Activated naive CD4-positive, alpha-beta T cell treated with anti-CD3 and anti-CD28 coated beads, Interleukin-2, amount 10 ng/mL, durations not matched to agents 7 days and 5 days (primary cell): ENCODE measurements at regions not wholly inside any gene's neighbourhood (a gene's known extent, or its start where the extent isn't known, plus 50 kb on each side); places are given as distances from the start of the nearest gene placed in this dataset.
A peak's percentile ranks its signal among the peaks of the same experiment; 100 is the strongest.

Source experiments
- CTCF ChIA-PET: fragments of 350-600 bp; sonication (Branson Sonifier 250); formaldehyde crosslinking; loops from one replicate; lab custom pipeline; 2021; ENCODE audit warnings: antibody characterized with exemption; lab: Charles Lee
- DNase-seq: peaks from one replicate; pipeline ENCODE4 v3.0.0-alpha.2; 2020
- H3K27ac Mint-ChIP-seq: one replicate; pipeline ENCODE4 v1.8.0; 2021; ENCODE audit warnings: mild to moderate bottlenecking, moderate library complexity, mixed read lengths
- H3K27me3 Mint-ChIP-seq: one replicate; pipeline ENCODE4 v1.8.0; 2021; ENCODE audit warnings: mild to moderate bottlenecking, mixed read lengths
- H3K36me3 Mint-ChIP-seq: one replicate; pipeline ENCODE4 v1.8.0; 2021; ENCODE audit warnings: mixed read lengths
- H3K4me1 Mint-ChIP-seq: one replicate; pipeline ENCODE4 v1.8.0; 2021; ENCODE audit warnings: mixed read lengths
- H3K4me3 Mint-ChIP-seq: one replicate; pipeline ENCODE4 v1.8.0; 2021; ENCODE audit warnings: mild to moderate bottlenecking, moderate library complexity, mixed read lengths
- H3K9me3 Mint-ChIP-seq: one replicate; pipeline ENCODE4 v1.8.0; 2021; ENCODE audit warnings: mixed read lengths

DNA sequence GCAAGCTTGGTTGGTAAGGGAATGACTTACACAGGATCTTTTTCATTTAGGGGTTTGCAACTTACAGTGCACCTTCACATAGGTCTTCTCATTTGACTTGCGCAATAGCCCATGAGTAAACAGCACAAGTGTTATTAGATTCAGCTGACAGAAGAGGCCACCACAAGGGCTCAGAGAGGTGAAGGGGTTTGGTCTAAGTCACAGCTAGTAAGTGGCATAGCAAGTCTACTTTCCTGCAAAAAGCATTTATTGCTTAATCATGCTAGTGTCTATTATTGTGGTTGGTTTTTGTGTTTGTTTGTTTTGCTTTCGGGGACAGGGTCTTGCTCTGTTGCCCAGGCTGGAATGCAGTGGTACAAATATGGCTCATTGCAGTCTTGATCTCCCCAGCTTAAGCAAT lies 83.3 kb downstream of the SPRY1 start:
- no peaks in the 10 kb centered on the region for H3K36me3 Mint-ChIP-seq
- no peaks in the 10 kb centered on the region for H3K9me3 Mint-ChIP-seq
- no peaks in the 10 kb centered on the region for H3K27me3 Mint-ChIP-seq
- H3K27ac Mint-ChIP-seq = no peak overlapping the region
- no peak for DNase-seq
- peaks cover 28% of the 10 kb centered on the region for H3K4me1 Mint-ChIP-seq
- CTCF ChIA-PET = interaction anchor here (1.0 to 1.6 kb wide), 3 partner anchors 81 to 85 kb away, joined by 4 read pairs; no protein-coding TSS in a partner anchor
- H3K4me3 Mint-ChIP-seq = no peak overlapping the region

GRCh38 chr4:123480706-123481418 lies 84.3 kb downstream of the SPRY1 start:
- Mint-ChIP-seq H3K4me3 (no peak overlapping the region), H3K27me3 (no peaks in the 10 kb centered on the region), H3K4me1 (peaks cover 28% of the 10 kb centered on the region), H3K36me3 (no peaks in the 10 kb centered on the region), H3K27ac (no peak overlapping the region), H3K9me3 (no peaks in the 10 kb centered on the region)
- DNase-seq = no peak
- CTCF ChIA-PET = interaction anchor here (0.6 to 1.6 kb wide), 4 partner anchors 82 to 256 kb away, joined by 3 to 4 read pairs (median 4); no protein-coding TSS in a partner anchor

DNA sequence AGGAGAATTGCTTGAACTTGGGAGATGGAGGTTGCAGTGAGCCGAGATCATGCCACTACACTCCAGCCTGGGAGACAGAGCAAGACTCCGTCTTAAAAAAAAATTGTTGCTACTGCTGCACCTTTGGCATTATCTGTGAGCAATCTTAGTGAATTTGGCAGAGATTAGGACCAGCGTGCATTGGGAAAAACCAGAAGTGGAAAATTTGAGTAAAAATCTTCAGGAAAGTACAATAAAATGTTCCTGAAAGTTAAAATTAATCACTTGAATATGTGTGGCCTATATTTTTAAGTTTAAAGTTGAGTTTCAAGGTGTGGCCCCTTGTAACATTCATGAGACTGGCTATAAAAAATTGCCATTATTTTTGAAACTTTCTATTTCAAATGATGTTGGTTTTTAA lies 85.1 kb downstream of the SPRY1 start:
- Mint-ChIP-seq H3K36me3 (no peaks in the 10 kb centered on the region), H3K9me3 (no peaks in the 10 kb centered on the region), H3K4me3 (no peak overlapping the region), H3K4me1 (peaks cover 28% of the 10 kb centered on the region), H3K27me3 (no peaks in the 10 kb centered on the region), H3K27ac (no peak overlapping the region)
- DNase-seq = no peak
- CTCF ChIA-PET = interaction anchor here (0.6 kb wide), 1 partner anchor 255 kb away, joined by 3 read pairs; no protein-coding TSS in a partner anchor

- CTCF ChIA-PET = no interaction called here
- H3K36me3 Mint-ChIP-seq = no peaks in the 10 kb centered on the region
- peaks cover 4% of the 10 kb centered on the region for H3K4me1 Mint-ChIP-seq
- H3K27me3 Mint-ChIP-seq = no peaks in the 10 kb centered on the region
- H3K9me3 Mint-ChIP-seq = no peaks in the 10 kb centered on the region
- DNase-seq = no peak
- no peak overlapping the region for H3K4me3 Mint-ChIP-seq
- no peak overlapping the region for H3K27ac Mint-ChIP-seq
Observed at GRCh38 chr4:123484291-123484926, 87.8 kb downstream of the SPRY1 start.

GRCh38 chr4:123485601-123486000 lies 89.0 kb downstream of the SPRY1 start:
- Mint-ChIP-seq H3K4me1 (no peaks in the 10 kb centered on the region), H3K36me3 (no peaks in the 10 kb centered on the region), H3K9me3 (no peaks in the 10 kb centered on the region), H3K27me3 (no peaks in the 10 kb centered on the region), H3K27ac (no peak overlapping the region), H3K4me3 (no peak overlapping the region)
- DNase-seq = no peak
- CTCF ChIA-PET = no interaction called here

DNA sequence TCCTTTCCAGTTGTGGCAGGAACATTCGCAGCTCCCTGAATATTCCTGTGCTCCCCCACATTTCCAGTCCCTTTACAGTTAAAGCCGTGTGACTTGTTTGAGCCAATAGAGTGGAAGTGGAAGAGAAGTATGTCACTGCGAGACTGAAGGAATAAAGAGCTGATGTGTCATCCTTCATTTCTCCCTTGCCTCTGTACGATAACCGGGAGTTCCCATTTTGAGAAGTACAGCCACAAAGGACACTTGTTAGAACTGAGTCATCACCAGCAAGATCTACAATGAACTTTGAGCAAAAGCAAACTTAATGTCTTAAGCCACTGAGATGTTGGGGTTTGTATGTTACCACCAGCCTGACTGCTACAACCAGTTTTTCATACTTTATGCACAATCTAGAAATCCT lies 92.3 kb downstream of the SPRY1 start:
- Mint-ChIP-seq H3K36me3 (no peaks in the 10 kb centered on the region), H3K27me3 (peaks cover 5% of the 10 kb centered on the region), H3K27ac (no peak overlapping the region), H3K9me3 (no peaks in the 10 kb centered on the region), H3K4me1 (no peaks in the 10 kb centered on the region), H3K4me3 (no peak overlapping the region)
- DNase-seq = no peak
- CTCF ChIA-PET = interaction anchor here (1.2 to 1.3 kb wide), 2 partner anchors 89 to 171 kb away, joined by 3 to 4 read pairs; no protein-coding TSS in a partner anchor

- no peak overlapping the region for H3K27ac Mint-ChIP-seq
- H3K27me3 Mint-ChIP-seq = peaks cover 21% of the 10 kb centered on the region
- no peaks in the 10 kb centered on the region for H3K9me3 Mint-ChIP-seq
- no peaks in the 10 kb centered on the region for H3K4me1 Mint-ChIP-seq
- no peaks in the 10 kb centered on the region for H3K36me3 Mint-ChIP-seq
- H3K4me3 Mint-ChIP-seq = no peak overlapping the region
- DNase-seq = no peak
- CTCF ChIA-PET = no interaction called here
Observed at GRCh38 chr4:123495530-123495929, 98.9 kb downstream of the SPRY1 start.

- no peaks in the 10 kb centered on the region for H3K9me3 Mint-ChIP-seq
- peaks cover 25% of the 10 kb centered on the region for H3K27me3 Mint-ChIP-seq
- no peak for DNase-seq
- no peak overlapping the region for H3K27ac Mint-ChIP-seq
- H3K36me3 Mint-ChIP-seq = no peaks in the 10 kb centered on the region
- no peaks in the 10 kb centered on the region for H3K4me1 Mint-ChIP-seq
- H3K4me3 Mint-ChIP-seq = no peak overlapping the region
- CTCF ChIA-PET = no interaction called here
Observed at GRCh38 chr4:123496421-123496820, 99.8 kb downstream of the SPRY1 start.

DNA sequence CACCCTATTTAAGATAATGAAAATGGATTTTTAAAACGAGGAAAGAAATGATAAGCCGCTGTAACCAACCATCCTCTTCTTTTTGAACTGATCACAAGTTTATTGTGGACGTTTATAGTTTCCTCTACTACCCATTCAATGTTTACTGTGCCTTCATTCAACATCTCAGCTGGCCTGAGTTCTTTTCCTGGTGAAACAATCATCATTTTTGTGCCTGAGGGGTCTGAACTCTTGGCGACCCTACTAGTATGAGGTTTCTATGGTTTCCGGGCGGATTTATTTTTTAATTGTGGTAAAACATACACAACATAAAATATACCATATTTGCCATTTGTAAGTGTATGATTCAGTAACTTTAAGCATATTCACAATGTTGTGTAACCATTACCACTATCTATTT lies 100.7 kb downstream of the SPRY1 start:
- CTCF ChIA-PET = no interaction called here
- H3K36me3 Mint-ChIP-seq = no peaks in the 10 kb centered on the region
- H3K27me3 Mint-ChIP-seq = peaks cover 25% of the 10 kb centered on the region

DNA sequence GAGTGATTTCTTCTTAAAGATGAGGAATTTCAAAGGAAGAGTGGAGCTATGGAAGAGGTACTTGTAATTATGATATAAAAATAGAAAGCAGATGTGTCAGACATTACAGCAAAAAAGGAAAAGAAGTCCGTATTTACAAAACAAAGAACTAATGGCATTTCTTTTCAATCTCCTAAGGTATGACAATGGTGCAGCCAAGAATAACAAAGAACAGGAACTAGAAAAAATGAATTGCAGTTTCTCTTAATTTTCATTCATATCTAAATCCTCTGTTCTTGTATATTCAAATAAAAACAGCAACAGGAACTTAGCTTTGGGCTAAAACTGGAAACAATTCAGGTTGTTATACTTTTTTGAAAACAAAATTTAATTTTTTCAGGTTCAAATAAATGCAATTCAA lies 105.1 kb downstream of the SPRY1 start:
- no peaks in the 10 kb centered on the region for H3K36me3 Mint-ChIP-seq
- H3K4me1 Mint-ChIP-seq = peaks cover 8% of the 10 kb centered on the region
- peaks cover 35% of the 10 kb centered on the region for H3K27me3 Mint-ChIP-seq
- DNase-seq = no peak
- no peak overlapping the region for H3K27ac Mint-ChIP-seq
- no peaks in the 10 kb centered on the region for H3K9me3 Mint-ChIP-seq
- CTCF ChIA-PET = no interaction called here
- H3K4me3 Mint-ChIP-seq = no peak overlapping the region

More for the DNA sequence above, 100.7 kb downstream of the SPRY1 start:
- DNase-seq = no peak
- Mint-ChIP-seq H3K4me1 (no peaks in the 10 kb centered on the region), H3K9me3 (no peaks in the 10 kb centered on the region), H3K4me3 (no peak overlapping the region), H3K27ac (no peak overlapping the region)

GRCh38 chr4:123503698-123504363 lies 107.2 kb downstream of the SPRY1 start:
- Mint-ChIP-seq H3K9me3 (no peaks in the 10 kb centered on the region), H3K36me3 (no peaks in the 10 kb centered on the region), H3K4me1 (peaks cover 8% of the 10 kb centered on the region), H3K4me3 (no peak overlapping the region), H3K27ac (no peak overlapping the region), H3K27me3 (peaks cover 44% of the 10 kb centered on the region)
- CTCF ChIA-PET = no interaction called here
- DNase-seq = no peak

GRCh38 chr4:123505095-123506010 lies 108.8 kb downstream of the SPRY1 start:
- CTCF ChIA-PET = no interaction called here
- Mint-ChIP-seq H3K4me1 (peaks cover 8% of the 10 kb centered on the region), H3K36me3 (no peaks in the 10 kb centered on the region), H3K9me3 (no peaks in the 10 kb centered on the region), H3K27me3 (peaks cover 44% of the 10 kb centered on the region), H3K4me3 (peak overlapping the region; percentile 69), H3K27ac (no peak overlapping the region)
- DNase-seq = peak; percentile 29

DNA sequence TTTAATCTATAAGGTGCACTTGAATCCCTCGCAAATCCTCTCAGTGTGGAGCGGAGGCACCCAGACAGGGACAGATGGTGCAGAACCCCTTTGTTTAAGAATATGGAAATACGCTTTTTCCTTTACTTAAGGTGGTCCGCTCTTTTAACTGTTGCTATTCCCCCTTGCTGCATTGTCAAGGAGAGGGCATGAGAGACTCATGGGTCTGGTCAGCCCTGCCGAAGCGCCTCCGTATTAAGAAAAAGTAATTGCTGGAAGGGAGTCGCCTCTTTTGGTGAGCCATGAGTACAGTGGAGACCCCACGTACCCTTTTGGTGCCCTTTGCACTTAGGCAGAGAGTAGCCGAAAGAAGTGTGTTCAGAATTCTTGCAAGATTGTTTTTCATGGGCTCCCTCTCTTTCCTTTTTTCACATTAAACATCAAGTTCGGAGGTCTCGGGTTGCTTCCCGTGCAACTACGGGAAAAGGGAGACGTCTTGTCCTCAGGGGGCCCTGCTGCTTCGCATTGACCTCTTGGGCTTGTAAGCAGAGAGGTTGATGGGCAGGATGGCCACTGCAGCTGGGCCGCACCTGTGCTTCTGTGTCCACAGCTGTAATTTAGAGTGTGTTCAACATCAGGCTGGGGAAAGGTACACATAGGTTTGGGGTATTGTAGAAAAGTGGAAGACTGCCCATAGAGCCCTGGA lies 109.6 kb downstream of the SPRY1 start:
- peak overlapping the region; percentile 69 for H3K4me3 Mint-ChIP-seq
- H3K27ac Mint-ChIP-seq = no peak overlapping the region
- peaks cover 39% of the 10 kb centered on the region for H3K27me3 Mint-ChIP-seq
- CTCF ChIA-PET = no interaction called here
- H3K36me3 Mint-ChIP-seq = no peaks in the 10 kb centered on the region
- no peak for DNase-seq
- peaks cover 8% of the 10 kb centered on the region for H3K4me1 Mint-ChIP-seq
- H3K9me3 Mint-ChIP-seq = peaks cover 1% of the 10 kb centered on the region
